Natural killer cell (primary cell): ENCODE measurements at regions not wholly inside any gene's neighbourhood (a gene's known extent, or its start where the extent isn't known, plus 50 kb on each side); places are given as distances from the start of the nearest gene placed in this dataset.

Experiments used
- ATAC-seq, 3 donors: fragments of 150-1000 bp in 2 of 3; fragments of 200-7000 bp in 1 of 3; cut with Tn5 transposase; 1 replicate in 1 of 3; 2 replicates in 2 of 3; pipeline ENCODE4 v1.10.0; 2021; ENCODE audit warnings: mild to moderate bottlenecking in 2 of 3, moderate library complexity in 2 of 3
- DNase-seq, 2 donors: peaks; one replicate each; pipeline versions ENCODE4 v3.0.0 to v3.0.0-alpha.2; 2013 to 2021; ENCODE audit warnings: mixed read lengths in 1 of 2
- H3K27ac ChIP-seq: one replicate; pipeline ENCODE4 v1.5.1; 2013; ENCODE audit warnings: mild to moderate bottlenecking, low read length
- H3K27me3 ChIP-seq: one replicate; pipeline ENCODE4 v1.6.1; 2013; ENCODE audit warnings: low read length; ENCODE audit not compliant: control insufficient read depth, insufficient read depth
- H3K36me3 ChIP-seq: one replicate; pipeline ENCODE4 v1.6.1; 2013; ENCODE audit warnings: low read length; ENCODE audit not compliant: control insufficient read depth, insufficient read depth
- H3K4me1 ChIP-seq: one replicate; pipeline ENCODE4 v1.6.1; 2013; ENCODE audit warnings: low read length; ENCODE audit not compliant: control insufficient read depth, insufficient read depth
- H3K4me3 ChIP-seq: one replicate; pipeline ENCODE4 v1.5.1; 2013; ENCODE audit warnings: low read length
- H3K9me3 ChIP-seq: one replicate; pipeline ENCODE4 v1.6.1; 2013; ENCODE audit warnings: low read length; ENCODE audit not compliant: control insufficient read depth, insufficient read depth
- H3K27ac Mint-ChIP-seq, 2 donors: one replicate each; pipeline ENCODE4 v1.8.0; 2022; ENCODE audit warnings: mild to moderate bottlenecking in 2 of 2, mixed read lengths in 2 of 2, moderate library complexity in 1 of 2
- H3K27me3 Mint-ChIP-seq, 2 donors: one replicate each; pipeline ENCODE4 v1.8.0; 2022; ENCODE audit warnings: low read depth in 2 of 2, mixed read lengths in 2 of 2
- H3K36me3 Mint-ChIP-seq: one replicate; pipeline ENCODE4 v1.8.0; 2022; ENCODE audit warnings: mixed read lengths
- H3K4me1 Mint-ChIP-seq, 2 donors: one replicate each; pipeline ENCODE4 v1.8.0; 2022; ENCODE audit warnings: mixed read lengths in 2 of 2
- H3K4me3 Mint-ChIP-seq: one replicate; pipeline ENCODE4 v1.8.0; 2022; ENCODE audit warnings: mild to moderate bottlenecking, moderate library complexity, mixed read lengths
- H3K9me3 Mint-ChIP-seq, 2 donors: one replicate each; pipeline ENCODE4 v1.8.0; 2022; ENCODE audit warnings: mixed read lengths in 2 of 2
- CTCF ChIP-seq: fragments of 200-600 bp; IDR thresholded peaks from one replicate; pipeline ENCODE4 v1.8.0; 2022; ENCODE audit warnings: antibody characterized with exemption
- WGBS: methylation state at CpG from one replicate; pipeline ENCODE4 v1.1.7; 2013; ENCODE audit warnings: missing lambda C conversion rate; ENCODE audit not compliant: insufficient coverage; 5-methylcytosine and 5-hydroxymethylcytosine counted together
- intact Hi-C: fragments of 100-400 bp; cut with micrococcal nuclease; formaldehyde crosslinking; loops from one replicate; pipeline ENCODE4 v1.14.2; 2022

- 94% methylated on average over 3 of the region's 3 CpGs for WGBS
- ATAC-seq (no peak), DNase-seq (no peak)
- no peak for TF ChIP-seq CTCF
- no peaks in the 10 kb centered on the region for H3K4me1 Mint-ChIP-seq
- Histone ChIP-seq H3K27me3 (no peaks in the 10 kb centered on the region), H3K36me3 (no peaks in the 10 kb centered on the region), H3K9me3 (no peaks in the 10 kb centered on the region), H3K27ac (no peak overlapping the region), H3K4me1 (no peaks in the 10 kb centered on the region), H3K4me3 (no peak overlapping the region)
- peaks cover 4 to 24% of the 10 kb centered on the region in 2 donors for H3K27me3 Mint-ChIP-seq
- H3K36me3 Mint-ChIP-seq, result no peaks in the 10 kb centered on the region
- intact Hi-C loops, result no loop called here
- H3K27ac Mint-ChIP-seq, result no peak overlapping the region
- no peaks in the 10 kb centered on the region for H3K9me3 Mint-ChIP-seq
- no peak overlapping the region for H3K4me3 Mint-ChIP-seq
Observed at GRCh38 chr7:36066343-36066664, 86.8 kb upstream of the EEPD1 start.

- H3K27ac Mint-ChIP-seq, result no peak overlapping the region
- DNase-seq (no peak), ATAC-seq (no peak)
- H3K9me3 Mint-ChIP-seq, result no peaks in the 10 kb centered on the region
- Histone ChIP-seq H3K4me1 (no peaks in the 10 kb centered on the region), H3K36me3 (no peaks in the 10 kb centered on the region), H3K27me3 (no peaks in the 10 kb centered on the region), H3K9me3 (no peaks in the 10 kb centered on the region), H3K27ac (no peak overlapping the region), H3K4me3 (no peak overlapping the region)
- no peaks in the 10 kb centered on the region for H3K4me1 Mint-ChIP-seq
- WGBS, result 94% methylated on average over 8 of the region's 8 CpGs
- intact Hi-C loops, result no loop called here
- H3K27me3 Mint-ChIP-seq, result peaks cover 7 to 29% of the 10 kb centered on the region in 2 donors
- no peak overlapping the region for H3K4me3 Mint-ChIP-seq
- H3K36me3 Mint-ChIP-seq, result no peaks in the 10 kb centered on the region
- no peak for TF ChIP-seq CTCF
Observed at GRCh38 chr7:36070230-36070629, 82.8 kb upstream of the EEPD1 start.

- Histone ChIP-seq H3K36me3 (no peaks in the 10 kb centered on the region), H3K4me3 (no peak overlapping the region), H3K27me3 (no peaks in the 10 kb centered on the region), H3K4me1 (no peaks in the 10 kb centered on the region), H3K9me3 (no peaks in the 10 kb centered on the region), H3K27ac (no peak overlapping the region)
- Mint-ChIP-seq H3K27me3 (peaks cover 10 to 29% of the 10 kb centered on the region in 2 donors), H3K36me3 (no peaks in the 10 kb centered on the region), H3K27ac (no peak overlapping the region), H3K9me3 (no peaks in the 10 kb centered on the region), H3K4me1 (no peaks in the 10 kb centered on the region), H3K4me3 (no peak overlapping the region)
- no peak for TF ChIP-seq CTCF
- DNase-seq, result no peak
- ATAC-seq, result no peak
- intact Hi-C loops, result no loop called here
- 100% methylated on average over 1 of the region's 1 CpG for WGBS
Observed at GRCh38 chr7:36071605-36072004, 81.4 kb upstream of the EEPD1 start.

GRCh38 chr7:36072620-36073019 is 80.4 kb upstream of the EEPD1 start:
- H3K4me3 ChIP-seq, result no peak overlapping the region
- H3K9me3 Mint-ChIP-seq, result no peaks in the 10 kb centered on the region
- peaks cover 10 to 29% of the 10 kb centered on the region in 2 donors for H3K27me3 Mint-ChIP-seq
- H3K4me3 Mint-ChIP-seq, result no peak overlapping the region
- H3K36me3 ChIP-seq, result no peaks in the 10 kb centered on the region
- H3K27me3 ChIP-seq, result no peaks in the 10 kb centered on the region
- no peaks in the 10 kb centered on the region for H3K4me1 ChIP-seq
- intact Hi-C loops, result no loop called here
- no peaks in the 10 kb centered on the region for H3K9me3 ChIP-seq
- WGBS, result 74% methylated on average over 4 of the region's 4 CpGs
- no peak for TF ChIP-seq CTCF
- H3K27ac ChIP-seq, result no peak overlapping the region
- DNase-seq (no peak), ATAC-seq (no peak)
- no peaks in the 10 kb centered on the region for H3K4me1 Mint-ChIP-seq
- H3K36me3 Mint-ChIP-seq, result no peaks in the 10 kb centered on the region
- no peak overlapping the region for H3K27ac Mint-ChIP-seq
